ENCODE measurements at regions not wholly inside any gene's neighbourhood (a gene's known extent, or its start where the extent isn't known, plus 50 kb on each side); places are given as distances from the start of the nearest gene placed in this dataset.

GRCh38 chr2:104939570-104940217, 85.8 kb downstream of the POU3F3 start:
- TF ChIP-seq EZH2 (IDR thresholded peaks at IDR 0.05; ENCODE audit: insufficient read depth, poor library complexity, severe bottlenecking) = no peak
- TF ChIP-seq EZH2phosphoT487 (IDR thresholded peaks at IDR 0.05; ENCODE audit: insufficient read depth, low read depth) = no peak
